ENCODE measurements at regions not wholly inside any gene's neighbourhood (a gene's known extent, or its start where the extent isn't known, plus 50 kb on each side); places are given as distances from the start of the nearest gene placed in this dataset.

- intact Hi-C loops (cut with micrococcal nuclease; ENCODE audit: unreplicated experiment) (no loop called here), in situ Hi-C loops (cut with HindIII; ENCODE audit: extremely low pct_ligation_motif_present, low pct_unique_long_range_greater_than_20kb) (no loop called here)
- 18% methylated on average over 4 of the region's 4 CpGs for WGBS (ENCODE audit: low lambda C conversion rate)
- Histone ChIP-seq H3K27me3 (ENCODE audit: control insufficient read depth in 1 of 2, insufficient read depth in 2 of 2, low read length in 2 of 2) (no peaks in the 10 kb centered on the region), H3K4me3 (replicated peaks in 1 of 3; ENCODE audit: insufficient read depth in 1 of 3, low read depth in 2 of 3, low read length in 3 of 3) (no peak overlapping the region), H3K9ac (ENCODE audit: insufficient read depth, low read depth, low read length) (no peak overlapping the region), H4K20me1 (ENCODE audit: insufficient read depth, low read length) (no peaks in the 10 kb centered on the region), H3K36me3 (replicated peaks in 1 of 2; ENCODE audit: control insufficient read depth in 1 of 2, insufficient read depth in 2 of 2, low read length in 2 of 2) (no peaks in the 10 kb centered on the region), H3K79me2 (ENCODE audit: insufficient read depth, low read length) (no peaks in the 10 kb centered on the region), H3K4me2 (ENCODE audit: low read depth, low read length) (no peak overlapping the region), H3K27ac (ENCODE audit: extremely low read length, insufficient read depth, low read length) (no peak overlapping the region), H3K9me3 (ENCODE audit: low read length) (no peaks in the 10 kb centered on the region), H3K4me1 (ENCODE audit: insufficient read depth, low read length) (no peaks in the 10 kb centered on the region), H2AFZ (ENCODE audit: low read length) (no peak overlapping the region)
- TF ChIP-seq ZNF20 (CRISPR knock-in tag; IDR thresholded peaks at IDR 0.05) (no peak), ZSCAN31 (CRISPR knock-in tag; IDR thresholded peaks at IDR 0.05; ENCODE audit: low read depth) (no peak), HNRNPH1 (optimal IDR thresholded peaks at IDR 0.05; ENCODE audit: low read depth, low read length) (no peak), ZNF383 (CRISPR knock-in tag; IDR thresholded peaks at IDR 0.05; ENCODE audit: borderline replicate concordance) (no peak), SALL1 (CRISPR knock-in tag; IDR thresholded peaks at IDR 0.05) (no peak), SIX4 (CRISPR knock-in tag; IDR thresholded peaks at IDR 0.05) (no peak), CCAR2 (optimal IDR thresholded peaks at IDR 0.05; ENCODE audit: low read depth, low read length) (no peak), ZZZ3 (CRISPR knock-in tag; IDR thresholded peaks at IDR 0.05; ENCODE audit: borderline replicate concordance) (no peak), MLX (CRISPR knock-in tag; IDR thresholded peaks at IDR 0.05) (no peak), ZNF883 (CRISPR knock-in tag; IDR thresholded peaks at IDR 0.05; ENCODE audit: not compliant biosample characterization) (no peak), HIVEP1 (CRISPR knock-in tag; IDR thresholded peaks at IDR 0.05) (no peak), CHD2 (IDR thresholded peaks at IDR 0.05; ENCODE audit: low read depth, low read length) (no peak)
- TF ChIP-seq, protein P1, sequence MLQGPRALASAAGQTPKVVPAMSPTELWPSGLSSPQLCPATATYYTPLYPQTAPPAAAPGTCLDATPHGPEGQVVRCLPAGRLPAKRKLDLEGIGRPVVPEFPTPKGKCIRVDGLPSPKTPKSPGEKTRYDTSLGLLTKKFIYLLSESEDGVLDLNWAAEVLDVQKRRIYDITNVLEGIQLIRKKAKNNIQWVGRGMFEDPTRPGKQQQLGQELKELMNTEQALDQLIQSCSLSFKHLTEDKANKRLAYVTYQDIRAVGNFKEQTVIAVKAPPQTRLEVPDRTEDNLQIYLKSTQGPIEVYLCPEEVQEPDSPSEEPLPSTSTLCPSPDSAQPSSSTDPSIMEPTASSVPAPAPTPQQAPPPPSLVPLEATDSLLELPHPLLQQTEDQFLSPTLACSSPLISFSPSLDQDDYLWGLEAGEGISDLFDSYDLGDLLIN (CRISPR knock-in tag; IDR thresholded peaks at IDR 0.05; ENCODE audit: borderline replicate concordance), result no peak
- TF ChIP-seq, protein P2, sequence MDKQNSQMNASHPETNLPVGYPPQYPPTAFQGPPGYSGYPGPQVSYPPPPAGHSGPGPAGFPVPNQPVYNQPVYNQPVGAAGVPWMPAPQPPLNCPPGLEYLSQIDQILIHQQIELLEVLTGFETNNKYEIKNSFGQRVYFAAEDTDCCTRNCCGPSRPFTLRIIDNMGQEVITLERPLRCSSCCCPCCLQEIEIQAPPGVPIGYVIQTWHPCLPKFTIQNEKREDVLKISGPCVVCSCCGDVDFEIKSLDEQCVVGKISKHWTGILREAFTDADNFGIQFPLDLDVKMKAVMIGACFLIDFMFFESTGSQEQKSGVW (CRISPR knock-in tag; IDR thresholded peaks at IDR 0.05; ENCODE audit: borderline replicate concordance), result no peak
- ChIA-PET POLR2A (no interaction called here), CTCF (ENCODE audit: low intra/inter-chr PET ratio, low total read pairs) (no interaction called here)
- no TSS peak for BruUV-seq (replicated peaks)
- ATAC-seq (no peak), FAIRE-seq (no peak), DNase-seq (ENCODE audit: low spot score) (no peak)
These were observed 100.8 kb upstream of the CHMP2B start for GRCh38 chr3:87126321-87126720.
